GM12891 (cell line): ENCODE measurements at regions not wholly inside any gene's neighbourhood (a gene's known extent, or its start where the extent isn't known, plus 50 kb on each side); places are given as distances from the start of the nearest gene placed in this dataset.

Source experiments
- DNase-seq: peaks from one replicate; pipeline ENCODE4 v3.0.0; 2011; ENCODE audit warnings: low spot score; ENCODE audit not compliant: insufficient read length
- FAIRE-seq: peaks from 2 replicates; lab custom pipeline; 2011; peaks lifted over from hg19 to GRCh38; lab: Jason Lieb, UNC
- PAX5 ChIP-seq: IDR thresholded peaks from 2 replicates; pipeline ENCODE4 v1.6.1; 2011; ENCODE audit warnings: low read length, moderate library complexity, mild to moderate bottlenecking; ENCODE audit not compliant: insufficient read depth, severe bottlenecking
- POLR2A ChIP-seq: IDR thresholded peaks from 2 replicates; pipeline ENCODE4 v1.6.1; 2011; ENCODE audit warnings: low read depth, low read length, control low read depth
- POLR2AphosphoS5 ChIP-seq: IDR thresholded peaks from 2 replicates; pipeline ENCODE4 v1.6.1; 2011; ENCODE audit warnings: low read depth, low read length, control low read depth
- POU2F2 ChIP-seq: IDR thresholded peaks from 2 replicates; pipeline ENCODE4 v1.6.1; 2011; ENCODE audit warnings: low read depth, mild to moderate bottlenecking, control low read depth, low read length, moderate library complexity
- SPI1 ChIP-seq: IDR thresholded peaks from 2 replicates; pipeline ENCODE4 v1.6.1; 2011; ENCODE audit warnings: low read depth, low read length, control low read depth
- TAF1 ChIP-seq: IDR thresholded peaks from 2 replicates; pipeline ENCODE4 v1.6.1; 2011; ENCODE audit warnings: low read depth, low read length, control low read depth

DNA sequence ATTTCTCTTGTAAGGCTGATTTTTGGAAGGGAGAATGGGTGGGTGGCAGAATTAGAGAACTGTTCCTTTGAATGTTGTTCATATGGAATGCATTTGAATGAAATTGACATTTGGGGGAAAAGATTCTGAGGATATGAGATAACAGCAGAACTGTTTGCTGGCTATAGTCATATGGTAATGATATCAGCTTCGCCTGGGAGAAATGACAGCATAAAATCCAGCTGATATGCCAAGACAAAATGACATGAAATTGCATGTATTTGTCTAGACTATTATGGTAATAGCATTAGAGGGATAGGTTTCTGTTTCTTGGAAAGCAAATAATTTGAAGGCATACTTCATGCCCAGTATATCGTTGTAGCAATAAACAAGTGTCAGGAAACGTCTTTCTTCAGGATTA lies 150.8 kb upstream of the SPATS2L start:
- TF ChIP-seq PAX5: no peak
- TF ChIP-seq POLR2AphosphoS5: no peak
- no peak for TF ChIP-seq POU2F2
- TF ChIP-seq SPI1: no peak
- TF ChIP-seq POLR2A: no peak
- no peak for TF ChIP-seq TAF1
- DNase-seq: no peak
- FAIRE-seq: no peak

DNA sequence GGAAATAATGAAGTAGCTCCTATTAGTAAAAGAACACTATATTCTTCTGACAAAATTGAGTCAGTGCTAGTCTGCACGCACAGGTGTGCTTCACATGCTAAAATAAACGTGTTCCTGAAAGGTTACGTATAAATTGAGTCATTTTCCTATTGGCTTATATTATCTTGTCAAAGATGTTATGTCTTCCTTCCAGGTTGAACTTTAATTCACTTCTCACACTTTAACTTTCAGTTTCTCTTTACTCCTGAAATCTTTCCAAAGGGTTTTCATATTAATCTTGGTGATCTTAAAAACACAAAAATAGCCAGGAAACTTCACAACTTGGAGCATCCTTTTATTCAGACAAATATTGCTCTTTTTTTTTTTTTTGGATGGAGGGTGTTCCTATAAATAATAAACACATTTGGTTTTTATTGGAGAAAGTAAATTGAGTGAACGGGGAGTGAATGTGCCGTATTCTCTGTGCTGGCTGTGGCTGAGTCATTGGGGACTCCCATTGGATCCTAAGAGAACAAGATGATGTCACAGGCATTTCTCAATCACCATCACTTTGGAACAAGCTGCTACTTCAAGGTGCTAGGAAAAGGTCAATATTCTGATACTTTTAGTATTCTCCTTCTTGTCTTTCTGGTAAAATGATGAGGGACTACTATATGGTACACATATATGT lies 150.2 kb upstream of the SPATS2L start:
- TF ChIP-seq POLR2AphosphoS5: no peak
- no peak for TF ChIP-seq SPI1
- TF ChIP-seq PAX5: no peak
- no peak for TF ChIP-seq POU2F2
- no peak for TF ChIP-seq TAF1
- TF ChIP-seq POLR2A: no peak
- FAIRE-seq (no peak), DNase-seq (no peak)

GRCh38 chr2:200158647-200159356 lies 147.7 kb upstream of the SPATS2L start:
- FAIRE-seq (no peak), DNase-seq (no peak)
- no peak for TF ChIP-seq POLR2A
- TF ChIP-seq PAX5: no peak
- TF ChIP-seq SPI1: no peak
- no peak for TF ChIP-seq POU2F2
- TF ChIP-seq TAF1: no peak
- TF ChIP-seq POLR2AphosphoS5: no peak

- TF ChIP-seq SPI1: no peak
- TF ChIP-seq POLR2A: no peak
- no peak for TF ChIP-seq POLR2AphosphoS5
- TF ChIP-seq PAX5: no peak
- TF ChIP-seq TAF1: no peak
- TF ChIP-seq POU2F2: no peak
- no peak for FAIRE-seq
- DNase-seq: no peak
These were observed 147.2 kb upstream of the SPATS2L start for GRCh38 chr2:200159357-200159707.

DNA sequence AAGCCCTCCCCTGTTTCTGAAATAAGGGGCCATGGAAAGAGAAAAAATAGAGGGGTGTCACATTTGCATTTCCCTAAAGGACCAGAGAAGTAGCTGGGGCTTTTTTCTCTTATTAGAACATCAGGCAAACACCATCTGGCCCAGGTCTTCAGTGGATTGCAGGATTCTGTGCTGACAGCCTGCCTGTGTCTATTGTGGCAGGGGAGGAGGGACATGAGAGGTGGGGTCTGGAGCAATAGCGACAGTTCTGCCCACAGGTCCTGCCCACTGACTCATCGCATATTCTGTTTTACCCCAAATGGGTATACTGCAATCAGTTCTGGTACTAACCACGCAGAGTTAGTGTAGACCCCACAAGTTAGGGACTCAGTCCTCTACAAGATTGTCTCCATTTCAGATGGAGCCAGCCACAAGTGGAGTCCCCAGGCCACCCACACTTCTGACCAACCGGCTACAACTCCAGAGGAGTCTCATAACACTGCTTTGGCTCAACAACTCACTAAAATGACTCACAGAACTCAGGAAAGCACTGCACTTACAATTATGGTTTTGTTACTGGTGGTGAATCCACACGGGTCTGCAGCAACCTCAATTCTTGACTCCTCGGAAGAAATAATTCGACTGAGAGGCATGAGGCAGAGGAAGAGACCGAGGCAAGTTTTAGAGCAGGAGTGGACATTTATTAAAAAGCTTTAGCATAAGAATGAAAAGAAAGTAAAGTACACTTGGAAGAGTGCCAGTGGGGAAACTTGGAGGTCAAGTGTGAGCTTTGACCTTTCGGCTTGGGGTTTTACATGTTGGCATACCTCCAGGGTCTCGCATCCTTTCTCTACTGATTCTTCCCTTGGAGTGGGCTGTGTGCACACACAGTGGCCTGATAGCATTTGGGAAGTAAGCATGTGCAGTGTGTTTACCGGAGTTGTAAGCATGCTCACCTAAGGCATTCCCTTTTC lies 146.4 kb upstream of the SPATS2L start:
- DNase-seq: no peak
- no peak for FAIRE-seq
- TF ChIP-seq POLR2AphosphoS5 (no peak), POU2F2 (no peak), TAF1 (no peak)

GRCh38 chr2:200161458-200161857 lies 145.0 kb upstream of the SPATS2L start:
- no peak for DNase-seq
- TF ChIP-seq PAX5: no peak
- TF ChIP-seq TAF1: no peak
- TF ChIP-seq SPI1: no peak
- TF ChIP-seq POLR2A: no peak
- no peak for TF ChIP-seq POU2F2
- no peak for TF ChIP-seq POLR2AphosphoS5
- FAIRE-seq: no peak

DNA sequence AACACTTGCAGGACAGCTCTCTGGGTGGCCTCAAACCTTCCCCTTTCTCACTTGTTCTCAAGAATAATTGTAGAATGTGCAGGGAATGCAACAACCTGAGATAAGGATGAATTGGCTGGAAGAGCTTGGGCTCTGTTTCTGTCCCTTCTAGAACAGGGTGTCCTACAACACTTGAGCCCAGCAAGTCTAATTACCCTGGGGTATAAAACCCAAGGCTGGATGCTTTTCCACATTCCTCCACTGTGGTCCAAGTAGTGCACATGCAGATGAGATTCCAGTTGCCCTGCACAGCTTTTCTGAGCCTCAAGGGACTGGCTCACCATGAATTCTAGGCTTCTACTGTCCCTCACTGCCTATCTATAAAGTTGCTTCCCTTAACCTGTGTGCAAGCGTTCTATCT lies 140.8 kb upstream of the SPATS2L start:
- FAIRE-seq (no peak), DNase-seq (no peak)
- TF ChIP-seq POLR2A (no peak), POLR2AphosphoS5 (no peak), POU2F2 (no peak), TAF1 (no peak), PAX5 (no peak), SPI1 (no peak)

GRCh38 chr2:200168641-200169555 lies 137.6 kb upstream of the SPATS2L start:
- TF ChIP-seq PAX5 (no peak), SPI1 (no peak), POLR2A (no peak), POLR2AphosphoS5 (no peak), POU2F2 (no peak), TAF1 (no peak)
- DNase-seq (no peak), FAIRE-seq (no peak)
